OCI-LY7 (cell line): ENCODE measurements at regions not wholly inside any gene's neighbourhood (a gene's known extent, or its start where the extent isn't known, plus 50 kb on each side); places are given as distances from the start of the nearest gene placed in this dataset.

Experiments used
- BruUV-seq: library from RNA; stranded (reverse); fragments of 400-500 nt; replicated peaks from 2 replicates; lab custom pipeline; 2021; lab: Mats Ljungman, UMichigan
- CTCF ChIA-PET: fragments of 300-600 bp; sonication (Branson Sonifier 250); formaldehyde crosslinking; loops from one replicate; lab custom pipeline; 2022; ENCODE audit warnings: antibody characterized with exemption; ENCODE audit not compliant: unreplicated experiment; lab: Charles Lee
- POLR2A ChIA-PET: fragments of 300-600 bp; sonication (Branson Sonifier 250); formaldehyde crosslinking; loops from one replicate; lab custom pipeline; 2022; ENCODE audit warnings: antibody characterized with exemption; lab: Charles Lee
- DNase-seq: peaks from one replicate; pipeline ENCODE4 v3.0.0-alpha.2; 2015; ENCODE audit warnings: low spot score
- H2AFZ ChIP-seq: fragments of 200-600 bp; sonication (generic), shearing (Covaris generic); 2 replicates; pipeline ENCODE4 v1.6.1; 2014; ENCODE audit warnings: mild to moderate bottlenecking, antibody characterized with exemption, low read length, moderate library complexity
- H3K27ac ChIP-seq: fragments of 200-600 bp; sonication (generic); 2 replicates; pipeline ENCODE4 v1.5.1; 2014; ENCODE audit warnings: mixed run types, low read depth, mild to moderate bottlenecking, moderate library complexity, low read length, inconsistent platforms; ENCODE audit not compliant: poor library complexity, severe bottlenecking
- H3K36me3 ChIP-seq: fragments of 200-600 bp; sonication (generic); 2 replicates; pipeline ENCODE4 v1.6.1; 2014; ENCODE audit warnings: mild to moderate bottlenecking, antibody characterized with exemption, low read length, moderate library complexity, mixed read lengths; ENCODE audit not compliant: insufficient read depth
- H3K4me1 ChIP-seq: fragments of 200-600 bp; sonication (generic); 2 replicates; pipeline ENCODE4 v1.5.1; 2014; ENCODE audit warnings: mild to moderate bottlenecking, low read length; ENCODE audit not compliant: insufficient read depth, poor library complexity, severe bottlenecking
- H3K4me2 ChIP-seq: fragments of 200-600 bp; sonication (generic); 2 replicates; pipeline ENCODE4 v1.6.1; 2014; ENCODE audit warnings: mild to moderate bottlenecking, low read length
- H3K4me3 ChIP-seq: fragments of 200-600 bp; sonication (generic); 2 replicates; pipeline ENCODE4 v1.5.1; 2014; ENCODE audit warnings: mild to moderate bottlenecking, low read depth, low read length; ENCODE audit not compliant: poor library complexity, severe bottlenecking
- H3K79me2 ChIP-seq: fragments of 200-600 bp; sonication (generic); 2 replicates; pipeline ENCODE4 v1.6.1; 2016; ENCODE audit warnings: low read depth, mild to moderate bottlenecking, low read length, moderate library complexity, mixed read lengths; ENCODE audit not compliant: insufficient read depth
- H3K9me2 ChIP-seq: fragments of 200-600 bp; sonication (generic); 2 replicates; pipeline ENCODE4 v1.6.1; 2016; ENCODE audit warnings: mild to moderate bottlenecking, low read length, mixed read lengths; ENCODE audit not compliant: insufficient read depth
- H3K9me3 ChIP-seq: fragments of 200-600 bp; sonication (generic); 2 replicates; pipeline ENCODE4 v1.6.1; 2014; ENCODE audit warnings: mild to moderate bottlenecking, mixed run types, low read length, mixed read lengths
- H4K20me1 ChIP-seq: fragments of 200-600 bp; sonication (generic); 2 replicates; pipeline ENCODE4 v1.6.1; 2014; ENCODE audit warnings: mild to moderate bottlenecking, antibody characterized with exemption, low read length, moderate library complexity, mixed read lengths; ENCODE audit not compliant: insufficient read depth
- EZH2phosphoT487 ChIP-seq: fragments of 200-600 bp; sonication (generic); IDR thresholded peaks from 2 replicates; pipeline ENCODE4 v1.6.1; 2018; ENCODE audit warnings: low read depth, borderline replicate concordance, mild to moderate bottlenecking, mixed run types, antibody characterized with exemption, low read length, moderate library complexity, mixed read lengths
- intact Hi-C: fragments of 100-400 bp; cut with micrococcal nuclease; formaldehyde crosslinking; loops from one replicate; pipeline ENCODE4 v1.10.0; 2022; ENCODE audit not compliant: unreplicated experiment
- TF ChIP-seq, protein P1 (sequence below): fragments of 200-600 bp; sonication (generic); conservative IDR thresholded peaks from 2 replicates; pipeline ENCODE4 v1.5.1; 2014; ENCODE audit warnings: mild to moderate bottlenecking, antibody characterized with exemption, low read length, moderate library complexity, mixed read lengths

DNA sequence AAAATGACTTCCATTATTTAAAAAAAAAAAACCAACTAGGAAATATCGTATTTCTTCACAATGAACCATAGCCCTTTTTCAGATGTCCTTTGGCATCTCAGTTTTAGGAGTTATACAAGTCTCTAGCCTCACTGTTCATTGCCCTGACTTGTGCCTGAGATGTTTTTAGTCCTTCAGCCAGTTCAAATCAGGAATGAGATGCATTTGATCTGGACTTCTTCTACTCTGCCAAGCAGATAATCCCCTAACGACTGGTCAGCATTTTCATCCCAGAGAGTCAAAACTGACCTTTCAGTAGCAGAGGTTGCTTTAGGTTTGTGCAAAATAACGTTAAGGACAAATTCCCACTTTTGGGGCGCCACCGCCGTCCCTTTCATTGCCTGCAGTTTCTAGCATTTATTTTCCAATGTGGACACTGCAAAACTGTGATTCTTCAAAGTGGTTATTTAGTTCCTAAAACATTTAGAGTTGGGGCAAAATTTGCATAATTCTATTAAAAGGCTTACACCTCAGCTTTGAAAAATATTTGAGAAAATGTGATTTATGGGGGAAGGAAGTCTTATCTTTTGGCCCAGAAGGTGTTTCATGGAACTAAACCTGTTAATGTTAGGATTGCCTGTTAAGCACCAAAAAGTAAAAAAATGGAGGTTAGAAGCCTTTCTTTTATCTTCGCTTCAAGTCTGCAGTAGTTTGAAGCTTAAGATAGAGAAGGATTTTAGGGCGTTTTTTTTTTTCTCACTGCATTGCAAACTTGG, 152.0 kb upstream of the SGK1 start:
- CTCF ChIA-PET: no interaction called here
- Histone ChIP-seq H3K36me3 (no peaks in the 10 kb centered on the region), H3K79me2 (no peaks in the 10 kb centered on the region), H3K9me3 (no peaks in the 10 kb centered on the region), H4K20me1 (no peaks in the 10 kb centered on the region), H2AFZ (no peak overlapping the region), H3K4me1 (peaks cover 3% of the 10 kb centered on the region), H3K4me2 (no peak overlapping the region), H3K27ac (no peak overlapping the region), H3K9me2 (no peaks in the 10 kb centered on the region), H3K4me3 (no peak overlapping the region)
- no TSS peak for BruUV-seq
- POLR2A ChIA-PET: interaction anchor here (0.6 to 0.7 kb wide), 2 partner anchors 120 to 469 kb away, joined by 3 read pairs; no protein-coding TSS in a partner anchor
- intact Hi-C loops: no loop called here
- no peak for DNase-seq
- no peak for TF ChIP-seq EZH2phosphoT487
- TF ChIP-seq, protein P1, sequence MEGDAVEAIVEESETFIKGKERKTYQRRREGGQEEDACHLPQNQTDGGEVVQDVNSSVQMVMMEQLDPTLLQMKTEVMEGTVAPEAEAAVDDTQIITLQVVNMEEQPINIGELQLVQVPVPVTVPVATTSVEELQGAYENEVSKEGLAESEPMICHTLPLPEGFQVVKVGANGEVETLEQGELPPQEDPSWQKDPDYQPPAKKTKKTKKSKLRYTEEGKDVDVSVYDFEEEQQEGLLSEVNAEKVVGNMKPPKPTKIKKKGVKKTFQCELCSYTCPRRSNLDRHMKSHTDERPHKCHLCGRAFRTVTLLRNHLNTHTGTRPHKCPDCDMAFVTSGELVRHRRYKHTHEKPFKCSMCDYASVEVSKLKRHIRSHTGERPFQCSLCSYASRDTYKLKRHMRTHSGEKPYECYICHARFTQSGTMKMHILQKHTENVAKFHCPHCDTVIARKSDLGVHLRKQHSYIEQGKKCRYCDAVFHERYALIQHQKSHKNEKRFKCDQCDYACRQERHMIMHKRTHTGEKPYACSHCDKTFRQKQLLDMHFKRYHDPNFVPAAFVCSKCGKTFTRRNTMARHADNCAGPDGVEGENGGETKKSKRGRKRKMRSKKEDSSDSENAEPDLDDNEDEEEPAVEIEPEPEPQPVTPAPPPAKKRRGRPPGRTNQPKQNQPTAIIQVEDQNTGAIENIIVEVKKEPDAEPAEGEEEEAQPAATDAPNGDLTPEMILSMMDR: no peak

DNA sequence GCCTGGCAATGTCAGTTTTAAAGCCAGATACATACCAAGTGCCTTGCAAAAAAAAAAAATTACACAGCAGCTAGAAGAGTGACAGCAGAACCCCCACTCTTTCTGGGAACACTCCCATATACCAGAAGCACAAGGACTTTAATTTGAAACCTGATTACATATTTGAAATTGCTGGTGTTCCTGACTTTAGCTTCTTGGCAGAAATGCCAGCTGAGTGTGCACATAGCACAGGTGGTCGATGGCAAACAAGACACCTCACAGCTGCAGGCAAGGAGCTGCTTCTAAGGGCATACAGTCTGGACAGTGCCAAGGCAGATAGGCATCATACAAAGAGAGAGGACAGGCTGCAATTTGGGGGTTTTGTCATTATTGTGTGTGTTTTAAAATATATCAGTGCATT, 150.7 kb upstream of the SGK1 start:
- Histone ChIP-seq H3K36me3 (no peaks in the 10 kb centered on the region), H3K9me2 (no peaks in the 10 kb centered on the region), H3K4me1 (peaks cover 7% of the 10 kb centered on the region), H3K79me2 (no peaks in the 10 kb centered on the region), H4K20me1 (no peaks in the 10 kb centered on the region), H3K27ac (no peak overlapping the region), H2AFZ (peak overlapping the region; percentile 53; the same call in 1 of the 2 replicates), H3K4me2 (no peak overlapping the region), H3K9me3 (no peaks in the 10 kb centered on the region), H3K4me3 (no peak overlapping the region)
- POLR2A ChIA-PET: interaction anchor here (0.8 to 1.3 kb wide), 3 partner anchors 8 to 12 kb away, joined by 3 read pairs; no protein-coding TSS in a partner anchor
- no peak for TF ChIP-seq EZH2phosphoT487
- intact Hi-C loops: no loop called here
- no TSS peak for BruUV-seq
- CTCF ChIA-PET: no interaction called here
- no peak for DNase-seq

DNA sequence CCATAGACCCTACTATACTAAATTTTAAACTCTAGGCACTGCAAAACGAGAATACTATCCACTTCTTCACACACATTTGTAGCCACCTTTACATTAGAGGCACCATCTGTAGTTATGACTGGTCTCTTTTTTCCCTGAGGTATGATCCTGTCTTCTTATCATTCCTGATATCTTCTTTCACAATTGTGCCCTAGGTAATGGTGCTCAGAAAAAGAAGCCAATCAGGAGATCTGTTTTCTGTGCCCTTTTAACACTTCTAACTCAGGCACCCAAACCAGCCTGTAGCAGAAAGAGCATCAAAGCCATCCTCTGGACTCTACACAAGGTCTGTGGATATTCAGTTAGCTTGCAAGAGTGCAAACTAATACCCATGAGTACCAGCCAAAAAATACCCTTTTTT, 149.7 kb upstream of the SGK1 start:
- Histone ChIP-seq H4K20me1 (no peaks in the 10 kb centered on the region), H3K4me1 (peaks cover 7% of the 10 kb centered on the region), H3K27ac (no peak overlapping the region), H3K4me2 (no peak overlapping the region), H3K9me2 (no peaks in the 10 kb centered on the region), H3K36me3 (no peaks in the 10 kb centered on the region), H2AFZ (peak overlapping the region; percentile 53; the same call in 1 of the 2 replicates), H3K79me2 (no peaks in the 10 kb centered on the region), H3K4me3 (no peak overlapping the region), H3K9me3 (no peaks in the 10 kb centered on the region)
- ChIA-PET CTCF (no interaction called here), POLR2A (interaction anchor here (0.9 to 1.3 kb wide), 7 partner anchors 11 to 839 kb away, joined by 3 to 4 read pairs (median 3); no protein-coding TSS in a partner anchor)
- no peak for DNase-seq
- no peak for TF ChIP-seq EZH2phosphoT487
- TF ChIP-seq, protein P1: no peak
- intact Hi-C loops: no loop called here
- BruUV-seq: no TSS peak
